GM23248 (cell line): ENCODE measurements at regions not wholly inside any gene's neighbourhood (a gene's known extent, or its start where the extent isn't known, plus 50 kb on each side); places are given as distances from the start of the nearest gene placed in this dataset.

Experiments used
- EZH2 ChIP-seq: fragments of 200-600 bp; sonication (generic); IDR thresholded peaks from 2 replicates; pipeline ENCODE4 v1.6.1; 2018; ENCODE audit warnings: antibody characterized with exemption, mild to moderate bottlenecking; ENCODE audit not compliant: insufficient read depth, poor library complexity, severe bottlenecking
- EZH2phosphoT487 ChIP-seq: fragments of 200-600 bp; sonication (generic); IDR thresholded peaks from 2 replicates; pipeline ENCODE4 v1.6.1; 2018; ENCODE audit warnings: antibody characterized with exemption, moderate library complexity, mild to moderate bottlenecking, low read depth; ENCODE audit not compliant: insufficient read depth

DNA sequence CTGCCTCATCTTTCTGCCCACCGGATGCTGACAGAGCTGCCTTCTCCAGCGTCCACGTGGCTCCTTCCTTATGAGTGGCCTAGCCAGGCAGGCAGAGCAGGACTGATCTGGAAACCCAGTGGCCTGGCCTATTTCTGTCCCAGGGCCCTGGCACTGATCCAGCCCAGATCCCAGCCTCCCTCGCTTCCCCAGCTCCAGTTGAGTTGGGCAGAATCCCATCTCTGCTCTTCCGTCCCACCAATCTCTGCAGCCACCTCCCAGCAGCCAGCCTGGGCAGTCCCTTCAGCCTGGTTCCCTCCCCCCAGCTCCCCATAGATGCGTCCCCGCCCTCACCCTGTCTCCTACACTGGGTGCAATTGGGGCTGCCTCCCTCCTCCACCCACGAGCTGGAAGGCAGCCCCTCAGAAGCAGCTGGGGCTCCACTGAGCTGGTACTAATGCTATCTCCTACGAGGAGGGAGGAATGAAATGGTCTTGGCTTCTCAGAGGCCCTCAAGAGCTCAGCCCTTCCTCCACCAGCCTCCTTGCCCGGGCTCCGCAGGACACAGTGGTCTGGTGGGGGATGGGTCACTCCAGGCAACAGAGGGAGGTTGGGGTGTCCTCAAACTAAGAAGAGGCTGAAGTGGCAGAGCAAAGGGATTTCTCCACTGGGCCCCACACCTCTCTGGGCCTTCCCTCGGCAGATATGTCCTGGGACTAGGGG is 94.2 kb downstream of the PJA1 start:
- TF ChIP-seq EZH2 (no peak), EZH2phosphoT487 (no peak)
